ENCODE measurements at regions not wholly inside any gene's neighbourhood (a gene's known extent, or its start where the extent isn't known, plus 50 kb on each side); places are given as distances from the start of the nearest gene placed in this dataset.

DNA sequence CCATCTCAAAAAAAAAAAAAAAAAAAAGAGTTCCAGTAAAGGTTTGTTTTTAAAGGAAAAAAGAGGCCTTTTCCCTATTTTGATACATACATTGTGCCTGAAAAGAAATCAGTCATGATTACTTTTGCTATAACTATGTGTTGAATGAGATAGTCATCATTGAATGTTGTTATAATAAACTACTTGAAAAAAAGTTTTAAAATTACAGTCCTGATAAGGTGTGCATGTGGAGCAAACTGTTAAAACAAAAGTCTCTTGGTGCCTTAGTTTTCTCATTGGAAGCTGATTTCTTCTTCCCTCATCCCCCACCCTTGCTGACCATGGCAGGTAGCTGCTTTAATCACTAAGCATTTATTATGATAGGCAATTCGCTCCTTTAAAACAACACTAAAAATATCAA is 172.3 kb upstream of the TBCA start:
- DNase-seq (ENCODE audit: low spot score), result no peak

GRCh38 chr5:77947041-77947428 is 170.9 kb upstream of the TBCA start:
- DNase-seq (ENCODE audit: low spot score), result no peak

GRCh38 chr5:77946381-77947040 is 170.4 kb upstream of the TBCA start:
- DNase-seq (ENCODE audit: low spot score), result no peak

DNA sequence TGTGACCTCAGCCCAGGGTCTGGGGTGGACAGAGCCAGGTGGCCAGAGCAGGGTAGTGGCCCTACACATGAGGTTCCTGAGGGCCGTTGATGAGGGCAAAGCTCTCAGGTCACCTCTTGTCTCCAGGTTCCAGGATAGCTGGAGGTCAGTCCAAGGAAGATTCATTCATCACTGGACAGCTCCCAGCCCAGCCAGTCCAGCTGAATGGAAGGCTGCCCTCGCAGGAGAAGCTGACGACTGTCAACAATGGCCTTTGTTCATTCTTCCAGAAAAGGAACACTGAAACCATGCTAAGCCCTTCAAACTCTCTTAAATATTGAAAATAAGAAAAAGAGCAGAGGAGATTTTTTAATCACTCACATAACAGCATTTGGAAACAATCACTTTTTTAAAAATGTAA is 169.7 kb upstream of the TBCA start:
- no peak for DNase-seq (ENCODE audit: low spot score)

DNA sequence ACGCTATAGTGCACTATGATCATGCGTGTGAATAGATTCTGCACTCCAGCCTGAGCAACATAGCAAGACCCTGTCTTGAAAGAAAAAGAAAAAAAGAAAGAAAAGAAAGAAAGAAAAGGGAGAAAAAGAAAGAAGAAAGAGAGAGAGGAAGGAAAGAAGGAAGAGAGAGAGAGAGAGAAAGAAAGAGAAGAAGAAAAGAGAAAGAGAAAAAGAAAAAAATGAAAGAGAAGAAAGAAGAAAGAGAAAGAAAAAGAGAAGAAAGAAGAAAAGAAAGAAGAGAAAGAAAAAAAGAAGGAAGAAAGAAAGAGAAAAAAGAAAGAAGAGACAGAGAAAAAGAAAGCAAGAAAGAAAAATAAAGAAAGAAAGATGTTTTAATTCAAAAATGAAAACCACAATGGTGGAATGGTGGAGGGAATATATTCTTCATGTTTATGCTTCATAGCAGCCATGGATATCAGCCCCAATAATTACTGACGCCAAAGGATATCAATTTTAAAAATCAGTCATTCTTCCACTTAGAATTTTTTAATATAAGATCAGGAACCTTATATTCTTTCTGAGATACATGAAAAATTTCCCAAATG is 168.7 kb upstream of the TBCA start:
- DNase-seq (ENCODE audit: low spot score), result no peak

- no peak for DNase-seq (ENCODE audit: low spot score)
These were observed 167.7 kb upstream of the TBCA start for GRCh38 chr5:77943851-77944250.

DNA sequence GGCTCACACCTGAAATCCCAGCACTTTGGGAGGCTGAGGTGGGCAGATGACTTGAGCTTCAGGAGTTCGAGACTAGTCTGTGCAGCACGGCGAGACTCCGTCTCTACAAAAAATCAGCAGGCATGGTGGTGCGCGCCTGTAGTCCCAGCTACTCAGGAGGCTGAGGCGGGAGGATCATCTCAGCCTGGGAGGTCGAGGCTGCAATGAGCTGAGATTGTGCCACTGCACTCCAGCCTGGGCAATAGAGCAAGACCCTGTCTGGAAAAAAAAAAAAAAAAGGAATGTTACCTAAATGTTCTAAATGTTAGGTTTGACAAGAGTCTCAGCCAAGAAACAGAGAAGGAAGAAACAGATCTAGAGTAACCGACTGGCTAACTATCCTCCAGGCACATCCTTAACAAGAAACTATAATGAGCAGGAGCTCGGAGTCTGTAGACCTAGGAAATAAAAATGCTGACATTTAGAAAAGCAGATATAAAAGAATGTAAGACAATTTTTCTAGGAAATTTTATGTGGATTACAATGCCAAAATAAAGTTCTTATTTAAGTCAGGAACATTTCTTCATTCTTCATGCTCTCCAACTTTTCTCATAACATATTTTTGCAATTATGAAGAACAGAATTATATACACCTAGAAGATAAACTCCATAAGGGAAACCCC is 166.6 kb upstream of the TBCA start:
- DNase-seq (ENCODE audit: low spot score), result no peak

DNA sequence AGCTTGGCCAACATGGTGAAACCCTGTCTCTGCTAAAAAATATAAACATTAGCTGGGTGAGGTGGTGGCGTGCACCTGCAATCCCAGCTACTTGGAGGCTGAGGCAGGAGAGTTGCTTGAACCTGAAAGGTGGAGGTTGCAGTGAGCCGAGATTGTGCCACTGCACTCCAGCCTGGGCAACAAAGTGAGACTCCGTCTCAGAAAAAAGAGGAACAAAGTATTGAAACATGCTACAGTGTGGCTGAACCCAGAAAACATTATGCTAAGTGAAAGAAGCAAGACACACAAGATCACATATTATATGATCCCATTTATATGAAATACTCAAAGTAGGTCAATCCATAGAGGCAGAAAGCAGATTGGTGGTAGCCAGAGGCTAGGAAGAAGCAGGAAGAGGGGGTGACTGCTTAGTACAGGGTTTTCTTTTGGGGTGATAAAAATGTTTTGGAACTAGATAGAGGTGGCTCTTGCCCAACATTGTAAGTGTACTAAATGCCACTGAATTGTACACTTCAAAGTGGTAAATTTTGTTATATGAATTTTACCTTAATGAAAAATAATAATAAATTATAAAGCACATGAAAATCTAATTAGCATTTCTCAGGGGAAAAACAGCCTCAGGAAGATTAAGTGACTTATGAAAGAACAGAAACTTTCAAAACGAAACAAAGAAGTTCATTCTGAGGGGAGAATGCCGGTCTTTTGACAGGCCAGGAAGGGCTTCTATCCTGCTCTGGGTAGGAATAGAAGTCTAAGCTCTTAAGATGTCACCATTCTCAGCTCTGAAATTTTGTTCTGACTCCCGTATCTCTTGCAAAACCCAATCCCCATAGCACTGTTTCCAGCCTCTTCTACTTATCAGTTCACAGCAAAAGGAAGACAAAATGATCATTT is 161.1 kb upstream of the TBCA start:
- no peak for DNase-seq (ENCODE audit: low spot score)

- no peak for DNase-seq (ENCODE audit: low spot score)
These were observed 160.2 kb upstream of the TBCA start for GRCh38 chr5:77936365-77936693.

DNA sequence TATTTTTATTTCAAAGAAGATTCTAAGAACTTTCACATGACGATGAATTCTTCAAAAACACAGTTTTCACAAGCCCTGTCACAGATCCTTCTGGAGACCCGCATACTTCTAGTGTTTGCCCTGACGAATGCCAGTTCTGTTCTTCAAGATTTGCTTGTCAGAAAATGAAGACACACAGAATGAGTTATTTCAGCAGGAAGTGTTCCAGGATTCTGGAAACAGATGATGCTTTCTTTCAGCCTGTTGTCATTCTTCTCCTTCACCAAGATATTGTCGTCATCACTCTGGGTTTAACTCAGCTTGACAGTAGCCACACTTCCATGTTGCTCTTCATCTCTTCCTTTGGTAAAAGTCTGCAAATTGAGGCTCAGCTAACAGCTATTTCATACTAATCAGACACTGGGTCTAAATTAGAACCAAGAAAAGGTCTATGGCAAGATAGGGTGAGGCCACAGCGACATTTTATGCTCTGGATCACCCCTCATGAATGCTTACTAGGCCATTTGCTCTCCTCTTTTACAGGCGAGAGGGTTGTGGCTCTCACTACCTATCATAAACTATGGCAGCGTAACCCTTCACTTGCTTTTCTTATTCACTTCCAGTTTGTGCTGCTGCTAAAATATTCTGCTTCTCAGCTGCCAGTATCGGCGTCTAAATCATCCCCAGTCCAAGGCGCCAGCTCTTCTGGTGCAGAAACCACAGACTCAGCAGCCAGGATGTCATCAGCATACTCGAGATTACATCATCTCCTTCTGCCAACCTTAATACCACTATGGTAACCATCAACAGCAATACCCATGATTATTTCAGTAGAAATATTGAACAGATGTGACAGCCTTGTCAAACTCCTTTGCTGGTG is 159.6 kb upstream of the TBCA start:
- peak; percentile 13 for DNase-seq (ENCODE audit: low spot score)

DNA sequence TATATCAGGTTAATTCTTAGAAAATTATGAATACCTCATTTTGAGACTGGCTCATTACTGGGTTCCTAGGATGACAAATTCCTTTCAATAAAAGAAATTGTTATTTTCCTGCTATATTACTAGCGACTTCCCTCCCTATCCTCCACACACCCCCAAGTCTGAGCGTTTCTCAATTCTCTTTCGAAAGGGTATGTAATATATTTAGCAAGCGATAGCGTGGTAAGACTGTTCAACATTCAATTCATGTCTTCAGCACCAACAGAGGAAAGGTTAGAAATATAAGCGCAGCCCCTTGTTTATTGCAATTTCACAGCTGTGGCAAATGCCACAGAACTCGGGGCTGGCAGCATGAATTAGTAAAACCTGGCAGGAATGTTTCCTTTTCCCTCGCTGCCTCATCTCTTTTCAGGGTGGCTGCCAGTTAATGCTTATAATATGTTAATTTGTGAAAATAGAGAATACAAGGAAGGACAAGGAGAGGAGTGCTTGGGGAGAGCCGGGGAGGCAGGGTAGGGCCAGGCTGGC is 152.7 kb upstream of the TBCA start:
- DNase-seq (ENCODE audit: low spot score), result no peak

GRCh38 chr5:77926337-77926736 is 150.2 kb upstream of the TBCA start:
- DNase-seq (ENCODE audit: low spot score), result no peak

DNA sequence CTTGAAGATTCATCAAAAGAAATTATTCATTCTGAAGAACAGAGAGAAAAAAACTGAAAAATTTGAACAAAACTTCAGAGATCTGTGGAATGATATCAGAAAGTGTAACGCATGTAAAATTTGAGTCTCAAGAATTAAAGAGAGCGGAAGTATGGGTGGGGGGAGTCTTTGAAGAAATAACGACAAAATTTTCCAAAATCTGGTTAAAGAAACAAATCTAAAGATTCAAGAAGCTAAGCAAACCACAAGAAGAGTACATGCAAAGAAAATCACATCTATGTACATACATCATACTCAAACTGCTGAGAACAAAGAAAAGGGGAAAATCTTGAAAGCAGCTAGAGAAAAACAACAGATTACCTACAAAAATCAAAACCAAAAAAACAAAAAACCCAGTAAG is 149.4 kb upstream of the TBCA start:
- DNase-seq (ENCODE audit: low spot score), result no peak

DNA sequence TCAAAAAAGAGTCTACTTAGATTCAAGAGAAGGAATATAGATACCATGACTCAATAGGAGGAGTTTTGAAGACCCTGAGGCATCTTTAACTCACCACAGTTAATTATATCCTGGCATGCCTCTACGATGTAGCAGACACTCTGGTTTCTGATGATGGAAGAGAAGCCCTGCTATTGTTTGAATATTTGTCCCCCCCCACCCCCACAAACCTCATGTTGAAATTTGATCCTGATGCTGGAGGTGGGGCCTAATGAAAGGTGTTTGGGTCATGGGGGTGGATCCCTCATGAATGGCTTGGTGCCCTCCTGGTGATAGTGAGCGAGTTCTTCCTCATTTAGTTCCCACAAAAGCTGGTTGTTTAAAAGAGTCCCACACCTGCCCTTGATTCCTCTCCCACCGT is 147.9 kb upstream of the TBCA start:
- no peak for DNase-seq (ENCODE audit: low spot score)

- no peak for DNase-seq (ENCODE audit: low spot score)
These were observed 147.5 kb upstream of the TBCA start for GRCh38 chr5:77923666-77924065.

GRCh38 chr5:77921094-77921768 is 145.1 kb upstream of the TBCA start:
- no peak for DNase-seq (ENCODE audit: low spot score)

GRCh38 chr5:77920359-77921058 is 144.4 kb upstream of the TBCA start:
- no peak for DNase-seq (ENCODE audit: low spot score)

DNA sequence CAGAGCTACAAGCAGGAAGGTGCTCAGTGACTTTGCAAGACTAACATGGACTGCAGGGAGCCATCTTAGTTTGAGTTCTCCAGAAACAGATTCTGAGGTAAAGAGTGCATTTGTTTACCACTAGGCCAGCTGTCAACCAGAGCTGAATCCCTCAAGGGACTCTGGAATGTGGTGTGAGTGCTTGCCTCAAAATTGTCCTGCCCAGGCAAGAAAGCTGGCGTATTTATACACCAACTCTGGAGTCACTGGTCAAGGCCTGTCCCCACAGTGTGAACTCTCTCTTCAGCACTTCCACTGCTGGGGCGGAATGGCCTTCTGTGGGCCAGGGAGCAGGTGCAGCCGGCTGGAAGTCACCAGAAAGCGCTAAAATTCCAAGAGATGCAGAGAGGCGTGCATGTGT is 139.2 kb upstream of the TBCA start:
- no peak for DNase-seq (ENCODE audit: low spot score)

DNA sequence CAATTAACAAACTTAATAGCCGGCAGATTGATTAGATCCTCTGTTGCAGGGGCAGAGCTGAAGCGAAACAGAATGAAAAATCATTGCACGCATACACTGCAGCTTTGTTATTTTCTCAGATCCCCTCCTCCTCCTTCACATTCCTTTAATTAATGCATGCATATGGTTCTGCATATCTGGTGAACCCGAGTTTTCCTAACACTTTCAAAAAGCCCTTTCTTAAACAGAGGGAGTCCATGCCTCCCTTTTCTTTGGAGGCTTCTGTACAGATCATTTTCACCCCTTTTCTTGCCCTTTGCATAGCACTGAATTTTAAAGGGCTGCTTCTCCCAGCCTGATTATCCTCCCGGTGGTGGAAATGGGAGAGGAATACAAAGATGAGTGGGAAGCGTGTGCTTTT is 136.6 kb upstream of the TBCA start:
- DNase-seq (ENCODE audit: low spot score), result no peak

GRCh38 chr5:77910602-77911188 is 134.6 kb upstream of the TBCA start:
- DNase-seq (ENCODE audit: low spot score), result no peak
